GM23338 (cell line): ENCODE measurements at regions not wholly inside any gene's neighbourhood (a gene's known extent, or its start where the extent isn't known, plus 50 kb on each side); places are given as distances from the start of the nearest gene placed in this dataset.

Experiments used
- ATAC-seq: fragments of 200-7000 bp; cut with Tn5 transposase; 3 replicates; pipeline ENCODE4 v1.9.1; 2020
- DNase-seq: peaks from one replicate; pipeline ENCODE4 v3.0.0-alpha.2; 2015; ENCODE audit warnings: low spot score
- H2AFZ ChIP-seq: fragments of 200-600 bp; sonication (generic); 2 replicates; pipeline ENCODE4 v1.8.0; 2016; ENCODE audit warnings: antibody characterized with exemption, mild to moderate bottlenecking, moderate library complexity
- H3F3A ChIP-seq: fragments of 200-600 bp; sonication (generic); replicated peaks from 2 replicates; pipeline ENCODE4 v1.8.0; 2017; ENCODE audit warnings: antibody characterized with exemption, mixed run types, low read depth
- H3K27ac ChIP-seq: fragments of 200-600 bp; sonication (generic); 2 replicates; pipeline ENCODE4 v1.6.1; 2016; ENCODE audit warnings: low read depth
- H3K27me3 ChIP-seq: fragments of 200-600 bp; sonication (generic); 2 replicates; pipeline ENCODE4 v1.8.0; 2016; ENCODE audit warnings: mild to moderate bottlenecking, mixed run types, moderate library complexity; ENCODE audit not compliant: insufficient read depth
- H3K36me3 ChIP-seq: fragments of 200-600 bp; sonication (generic); 2 replicates; pipeline ENCODE4 v1.8.0; 2016; ENCODE audit warnings: mild to moderate bottlenecking; ENCODE audit not compliant: insufficient read depth
- H3K4me1 ChIP-seq: fragments of 200-600 bp; sonication (generic); 2 replicates; pipeline ENCODE4 v1.8.0; 2016; ENCODE audit warnings: mild to moderate bottlenecking, moderate library complexity; ENCODE audit not compliant: insufficient read depth
- H3K4me2 ChIP-seq: fragments of 200-600 bp; sonication (generic); 2 replicates; pipeline ENCODE4 v1.7.1; 2017; ENCODE audit warnings: mixed run types
- H3K4me3 ChIP-seq: fragments of 200-600 bp; sonication (generic); 2 replicates; pipeline ENCODE4 v1.6.1; 2016; ENCODE audit warnings: mixed run types
- H3K79me2 ChIP-seq: fragments of 200-600 bp; sonication (generic); replicated peaks from 2 replicates; pipeline ENCODE4 v1.8.0; 2017; ENCODE audit warnings: mild to moderate bottlenecking; ENCODE audit not compliant: insufficient read depth
- H3K9me2 ChIP-seq: fragments of 200-600 bp; sonication (generic); 2 replicates; pipeline ENCODE4 v1.8.0; 2017; ENCODE audit not compliant: insufficient read depth
- H4K20me1 ChIP-seq: fragments of 200-600 bp; sonication (generic); replicated peaks from 2 replicates; pipeline ENCODE4 v1.8.0; 2017; ENCODE audit warnings: mild to moderate bottlenecking; ENCODE audit not compliant: insufficient read depth
- H3K27ac Mint-ChIP-seq: 2 replicates; pipeline ENCODE4 v1.8.0; 2020; ENCODE audit warnings: inconsistent platforms, mild to moderate bottlenecking, moderate library complexity, mixed read lengths
- H3K27me3 Mint-ChIP-seq: 3 replicates; pipeline ENCODE4 v1.8.0; 2022; ENCODE audit warnings: low read depth, mild to moderate bottlenecking, moderate library complexity, mixed read lengths, inconsistent platforms; ENCODE audit not compliant: insufficient read depth, poor library complexity
- H3K36me3 Mint-ChIP-seq: 3 replicates; pipeline ENCODE4 v1.8.0; 2021; ENCODE audit warnings: low read depth, mild to moderate bottlenecking, inconsistent platforms, moderate library complexity, mixed read lengths
- H3K4me1 Mint-ChIP-seq: 3 replicates; pipeline ENCODE4 v1.8.0; 2020; ENCODE audit warnings: mild to moderate bottlenecking, inconsistent platforms, mixed read lengths
- H3K4me3 Mint-ChIP-seq: 3 replicates; pipeline ENCODE4 v1.8.0; 2021; ENCODE audit warnings: moderate library complexity, mild to moderate bottlenecking, inconsistent platforms, mixed read lengths
- H3K9me3 Mint-ChIP-seq: 3 replicates; pipeline ENCODE4 v1.8.0; 2020; ENCODE audit warnings: moderate library complexity, mild to moderate bottlenecking, inconsistent platforms, mixed read lengths
- CREB1 ChIP-seq: fragments of 250-450 bp; sonication (Bioruptor Pico); IDR thresholded peaks from 2 replicates; pipeline ENCODE4 v1.5.0; 2020; ENCODE audit warnings: low read depth, mild to moderate bottlenecking, moderate library complexity
- CTCF ChIP-seq, 2 experiments: fragments of 200-600 bp in 1 of 2; sonication (generic) in 1 of 2; conservative IDR thresholded peaks; 2 replicates each; pipeline versions ENCODE4 v1.5.1 to v1.6.1; 2016 to 2017; ENCODE audit warnings: antibody characterized with exemption in 2 of 2, low read depth in 2 of 2, mild to moderate bottlenecking in 2 of 2, moderate library complexity in 1 of 2
- ETS1 ChIP-seq: IDR thresholded peaks from 2 replicates; pipeline ENCODE4 v1.6.1; 2016; ENCODE audit warnings: antibody characterized with exemption
- EZH2phosphoT487 ChIP-seq: fragments of 200-600 bp; sonication (generic); IDR thresholded peaks from one replicate; pipeline ENCODE4 v1.8.1; 2018; ENCODE audit warnings: antibody characterized with exemption; ENCODE audit not compliant: unreplicated experiment
- JUNB ChIP-seq: IDR thresholded peaks from one replicate; pipeline ENCODE4 v1.6.1; 2016; ENCODE audit warnings: antibody characterized with exemption; ENCODE audit not compliant: unreplicated experiment
- REST ChIP-seq: IDR thresholded peaks from one replicate; pipeline ENCODE4 v1.6.1; 2018; ENCODE audit warnings: antibody characterized with exemption; ENCODE audit not compliant: unreplicated experiment
- ZNF114 ChIP-seq: fragments of 250-450 bp; sonication (Bioruptor Pico); IDR thresholded peaks from 2 replicates; pipeline ENCODE4 v1.5.0; 2020; ENCODE audit warnings: mild to moderate bottlenecking, moderate library complexity
- ZNF462 ChIP-seq: fragments of 250-450 bp; sonication (Bioruptor Pico); IDR thresholded peaks from 2 replicates; pipeline ENCODE4 v1.5.0; 2020; ENCODE audit warnings: mild to moderate bottlenecking, moderate library complexity

DNA sequence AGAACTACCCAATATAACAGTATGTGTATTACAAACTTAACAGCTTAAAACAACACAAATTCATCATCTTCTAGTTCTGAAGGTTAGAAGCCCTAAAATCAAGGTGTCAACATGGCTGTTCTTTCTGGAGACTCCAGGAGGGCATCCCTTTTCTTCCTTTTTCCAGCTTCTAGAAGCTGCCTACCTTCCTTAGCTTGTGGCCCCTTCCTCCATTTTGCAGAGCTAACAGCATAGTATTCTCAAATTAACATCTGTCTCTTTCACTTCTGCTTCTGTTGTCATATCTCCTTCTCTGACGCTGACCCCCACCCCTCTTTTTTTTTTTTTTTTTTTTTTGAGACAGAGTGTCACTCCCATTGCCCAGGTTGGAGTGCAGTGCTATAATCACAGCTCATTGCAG lies 52.8 kb upstream of the AKIRIN2 start:
- H3K4me2 ChIP-seq, result no peak overlapping the region
- no peaks in the 10 kb centered on the region for H3F3A ChIP-seq
- Mint-ChIP-seq H3K4me1 (peaks cover 13% of the 10 kb centered on the region), H3K36me3 (no peaks in the 10 kb centered on the region; the same call in 2 of the 3 replicates), H3K27me3 (peaks cover 4% of the 10 kb centered on the region), H3K27ac (no peak overlapping the region), H3K9me3 (peaks cover 11% of the 10 kb centered on the region; the same call in 2 of the 3 replicates), H3K4me3 (no peak overlapping the region)
- no peaks in the 10 kb centered on the region for H3K9me2 ChIP-seq
- ATAC-seq (no peak), DNase-seq (no peak)
- H3K4me1 ChIP-seq, result peaks cover 5% of the 10 kb centered on the region; the same call in 1 of the 2 replicates
- no peak overlapping the region for H3K27ac ChIP-seq
- no peaks in the 10 kb centered on the region for H3K36me3 ChIP-seq
- H4K20me1 ChIP-seq, result no peaks in the 10 kb centered on the region
- H3K27me3 ChIP-seq, result no peaks in the 10 kb centered on the region
- H3K79me2 ChIP-seq, result no peaks in the 10 kb centered on the region
- H3K4me3 ChIP-seq, result no peak overlapping the region
- no peak overlapping the region for H2AFZ ChIP-seq
- TF ChIP-seq EZH2phosphoT487 (no peak), ETS1 (no peak), JUNB (no peak), ZNF114 (CRISPR knock-in tag) (no peak), REST (no peak), CTCF (conservative IDR thresholded peaks at IDR 0.05; ENCODE audit: low read depth in 2 of 2) (no peak), CREB1 (CRISPR knock-in tag) (no peak), ZNF462 (CRISPR knock-in tag) (no peak)
